GM21526 (cell line): ENCODE measurements at regions not wholly inside any gene's neighbourhood (a gene's known extent, or its start where the extent isn't known, plus 50 kb on each side); places are given as distances from the start of the nearest gene placed in this dataset.
"Not testable (repeated sequence)": the region's sequence is repeated elsewhere in the genome, so short reads cannot be mapped to it uniquely, and the experiment has no call there.

Experiments
- ATAC-seq: cut with Tn5 transposase; IDR thresholded peaks from one replicate; pipeline ENCODE4 v1.9.1; 2021; ENCODE audit warnings: moderate library complexity; ENCODE audit not compliant: unreplicated experiment, low FRiP score

DNA sequence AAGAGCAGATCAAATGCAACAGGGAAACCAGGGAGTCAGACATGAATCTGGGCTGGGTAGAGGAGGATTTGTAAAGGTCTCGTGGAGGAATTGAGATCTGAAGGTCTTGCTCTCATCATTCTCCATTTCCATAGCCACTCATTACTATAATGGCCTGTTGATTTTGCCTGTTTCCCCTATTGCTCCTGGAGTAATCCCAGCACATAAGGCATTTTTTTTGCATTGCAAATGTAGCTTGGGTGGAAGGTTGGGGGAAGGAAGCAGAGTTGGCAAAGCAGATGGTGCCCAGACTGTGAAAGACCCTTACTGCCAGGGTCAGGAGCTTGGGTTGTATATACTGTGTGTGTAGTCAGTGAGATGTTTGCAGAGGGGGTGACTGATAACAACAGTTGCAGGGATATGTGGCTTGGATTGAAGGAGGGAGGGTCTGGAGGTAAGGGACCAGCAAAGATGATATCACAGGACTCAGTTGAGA, 116.0 kb downstream of the TTC6 start:
- ATAC-seq: no peak

DNA sequence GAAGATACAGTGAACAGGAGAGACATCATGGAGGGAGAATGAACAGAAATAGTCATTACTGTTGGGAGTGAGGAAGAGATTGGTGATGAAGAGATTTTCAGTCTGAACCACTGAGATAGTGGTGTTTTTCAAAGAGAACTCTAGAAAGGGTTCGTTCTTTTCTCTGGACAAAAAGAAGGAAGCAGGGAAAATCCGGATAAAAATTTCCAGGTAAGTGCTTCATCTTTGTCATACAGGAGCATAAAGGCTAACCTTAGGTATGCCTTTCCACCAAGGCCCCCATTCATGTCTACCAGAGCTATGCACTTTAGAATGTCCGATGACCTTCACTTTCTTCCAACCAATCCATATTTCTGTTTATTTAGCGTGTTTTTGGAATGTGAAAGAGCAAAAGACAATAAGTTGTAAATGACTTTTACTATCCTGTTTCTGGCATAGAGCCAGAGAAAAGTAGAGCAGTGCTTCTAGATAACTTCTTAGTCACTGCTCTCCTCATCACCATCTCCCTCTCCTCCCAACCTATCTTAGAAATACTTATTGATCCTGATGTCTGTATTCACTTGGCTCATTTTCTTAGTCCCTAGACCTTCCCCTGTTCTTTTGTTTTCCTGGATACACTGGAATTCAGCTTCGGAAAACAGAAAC, 116.5 kb downstream of the TTC6 start:
- ATAC-seq: no peak

DNA sequence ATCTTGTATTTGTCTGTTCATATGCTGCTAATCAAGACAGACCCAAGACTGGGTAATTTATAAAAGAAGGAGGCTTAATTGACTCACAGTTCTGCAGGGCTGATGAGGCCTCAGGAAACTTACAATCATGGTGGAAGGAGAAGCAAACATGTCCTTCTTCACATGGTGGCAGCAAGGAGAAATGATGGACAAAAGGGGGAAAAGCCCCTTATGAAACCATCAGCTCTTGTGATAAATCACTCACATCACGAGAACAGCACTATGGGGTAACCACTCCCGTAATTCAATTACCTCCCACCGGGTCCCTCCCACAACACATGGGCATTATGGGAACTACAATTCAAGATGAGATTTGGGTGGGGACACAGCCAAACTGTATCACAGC, 117.0 kb downstream of the TTC6 start:
- ATAC-seq: not testable (repeated sequence)

DNA sequence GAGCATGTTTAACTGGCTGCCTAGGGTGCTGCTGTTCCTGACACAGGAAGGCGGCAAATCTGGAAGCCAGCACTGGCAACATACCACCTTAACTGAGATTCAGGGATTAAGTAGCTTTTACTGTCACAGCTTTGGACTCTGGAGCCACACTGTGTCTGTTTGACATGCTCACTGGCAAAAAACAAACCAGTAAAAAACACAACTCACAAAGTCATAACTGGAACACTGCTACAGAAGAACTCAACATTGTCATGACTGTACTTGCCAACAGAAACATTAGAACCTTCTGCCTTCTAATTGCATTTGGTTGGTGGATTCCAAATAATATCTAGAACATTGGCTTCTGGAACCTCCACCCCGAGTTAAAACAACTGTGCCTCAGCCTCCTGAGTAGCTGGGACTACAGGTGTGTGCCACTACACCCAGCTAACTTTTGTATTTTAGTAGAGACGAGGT, 117.6 kb downstream of the TTC6 start:
- ATAC-seq: no peak

DNA sequence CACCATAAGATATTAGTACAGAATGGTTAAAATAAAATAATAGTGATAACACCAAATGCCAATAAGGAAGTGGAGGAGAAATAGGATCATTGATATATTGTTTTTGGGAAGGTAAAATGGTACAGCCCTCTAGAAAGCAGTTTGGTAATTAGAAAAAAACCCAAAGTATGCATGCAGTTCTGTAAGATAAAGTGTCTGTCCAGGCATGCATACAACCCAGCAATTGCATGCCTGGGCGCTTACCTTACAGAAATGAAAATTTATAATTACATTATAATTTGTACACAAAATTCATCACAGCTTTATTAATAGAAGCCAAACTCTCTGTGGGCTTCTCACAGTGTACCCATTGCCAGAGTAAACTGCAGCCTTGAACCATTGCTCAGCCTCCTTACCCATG, 124.7 kb downstream of the TTC6 start:
- ATAC-seq: no peak

DNA sequence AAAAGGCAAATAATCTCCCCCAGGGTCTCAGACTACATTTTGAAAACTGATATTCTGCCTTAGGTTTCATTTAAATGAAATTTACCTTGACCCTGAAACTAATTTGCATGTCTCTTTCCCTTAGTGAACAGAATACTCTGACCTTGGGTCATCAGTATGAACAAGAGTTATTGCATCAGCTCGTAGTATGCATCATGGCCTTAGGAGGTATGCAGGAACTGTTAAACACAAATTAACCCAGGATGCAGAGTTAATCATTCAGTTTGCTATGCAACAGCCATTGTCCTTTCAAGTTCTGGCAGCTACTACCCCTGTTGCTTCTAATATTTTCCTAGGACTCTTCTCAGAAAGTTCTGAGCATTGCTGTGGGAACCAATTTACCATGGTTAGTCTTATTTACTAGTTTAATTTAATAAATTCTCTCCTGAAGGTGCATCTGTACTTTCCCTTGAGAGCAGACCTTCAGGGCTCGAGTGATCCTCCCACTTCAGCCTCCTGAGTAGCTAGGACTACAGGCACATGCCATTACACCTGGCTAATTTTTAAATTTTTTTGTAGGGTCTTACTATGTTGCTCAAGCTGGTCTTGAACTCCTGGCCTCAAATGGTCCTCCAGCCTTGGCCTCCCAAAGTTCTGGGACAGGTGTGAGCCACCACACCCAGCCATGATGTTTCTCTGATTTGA, 126.7 kb downstream of the TTC6 start:
- ATAC-seq: no peak

DNA sequence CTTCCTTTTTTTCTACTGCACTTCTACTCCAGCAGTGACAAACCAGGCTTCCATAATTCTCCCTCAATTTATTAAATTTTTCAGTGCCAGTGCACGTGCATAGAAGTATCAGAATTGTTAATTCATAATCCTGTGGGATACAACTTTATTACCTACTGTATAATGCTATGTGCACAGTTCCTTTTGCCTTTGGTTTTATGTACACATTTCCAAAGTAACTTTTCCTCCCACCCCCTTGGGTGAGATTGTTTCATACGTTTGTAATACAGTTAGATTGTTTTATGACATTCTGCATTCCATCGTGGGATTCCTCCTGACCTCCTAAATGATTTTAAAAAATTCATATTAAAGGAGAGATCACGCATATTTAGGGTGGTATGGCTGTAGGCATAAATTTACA, 128.1 kb downstream of the TTC6 start:
- ATAC-seq: no peak

DNA sequence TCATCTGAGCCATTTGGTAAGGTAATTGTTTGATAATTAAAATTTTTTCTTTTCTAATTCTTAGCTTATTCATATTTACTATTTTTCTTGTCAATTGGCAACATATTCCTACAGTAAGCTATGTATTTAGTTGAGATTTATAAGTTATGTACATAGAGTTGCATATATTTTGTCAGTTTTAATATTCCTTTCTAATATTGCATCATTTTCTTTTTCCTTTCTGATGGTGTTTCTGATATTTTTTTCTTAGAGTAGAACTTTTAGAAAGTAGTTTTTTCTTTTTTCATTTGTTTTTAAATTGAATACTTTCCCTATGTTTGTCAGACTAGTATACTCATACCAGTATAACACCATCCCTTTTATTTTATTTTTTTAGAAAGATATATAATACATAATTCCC, 131.3 kb downstream of the TTC6 start:
- ATAC-seq: no peak

DNA sequence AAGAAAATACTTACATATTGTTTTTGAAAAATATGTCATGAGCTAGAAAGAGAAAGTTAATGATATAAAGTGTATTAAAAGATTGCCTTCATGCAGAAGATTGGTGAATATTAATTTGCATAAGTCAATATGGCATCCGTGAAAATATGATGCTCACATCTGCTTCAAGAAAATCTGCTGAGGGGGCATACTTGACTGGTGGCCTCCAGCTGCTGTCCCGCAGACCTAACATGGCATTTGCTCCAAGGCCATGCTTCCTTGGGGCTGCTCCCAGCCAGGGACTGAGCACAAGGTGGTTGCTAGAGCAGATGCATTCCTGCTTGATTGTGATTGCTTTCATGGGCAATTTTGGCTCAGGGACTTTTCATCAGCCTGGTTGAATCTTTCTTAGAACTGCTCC, 133.8 kb downstream of the TTC6 start:
- ATAC-seq: no peak

DNA sequence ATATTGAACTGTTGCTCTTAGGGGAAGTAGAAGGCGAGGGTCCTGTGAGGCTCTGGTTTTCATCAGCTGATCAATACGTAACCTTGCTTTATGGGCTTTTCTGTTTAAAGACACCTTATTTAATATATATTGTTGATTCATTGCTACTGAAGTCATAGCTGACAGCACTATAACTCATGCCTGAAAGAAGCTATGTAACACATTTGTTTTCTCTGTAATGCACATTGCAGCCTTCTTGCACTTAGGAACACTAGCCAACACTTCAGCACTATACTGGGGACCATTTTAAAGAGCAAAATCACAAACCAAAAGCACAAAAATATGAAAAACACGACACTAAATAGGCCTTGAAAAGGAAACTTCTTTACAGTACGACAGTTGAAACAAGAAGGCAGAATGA, 135.7 kb downstream of the TTC6 start:
- ATAC-seq: no peak

DNA sequence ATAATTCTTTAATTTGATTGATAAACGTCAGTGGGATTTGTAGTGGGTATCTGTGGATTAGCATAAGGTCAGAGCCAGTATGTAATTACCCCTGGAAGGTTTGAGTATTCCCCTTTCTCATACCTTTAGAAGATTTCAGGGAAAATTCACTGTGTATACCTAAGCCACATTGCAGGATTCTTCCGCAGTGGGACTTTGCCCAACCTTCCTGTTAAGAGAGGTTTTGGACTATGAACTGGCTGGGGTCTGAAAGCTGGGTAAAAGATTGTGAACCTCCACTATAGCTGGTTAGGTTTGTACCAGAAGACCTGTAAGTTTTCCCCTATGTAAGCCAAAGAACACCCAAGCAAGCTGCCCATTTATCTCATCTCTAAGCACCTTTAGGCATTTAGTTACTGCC, 150.2 kb downstream of the TTC6 start:
- no peak for ATAC-seq

DNA sequence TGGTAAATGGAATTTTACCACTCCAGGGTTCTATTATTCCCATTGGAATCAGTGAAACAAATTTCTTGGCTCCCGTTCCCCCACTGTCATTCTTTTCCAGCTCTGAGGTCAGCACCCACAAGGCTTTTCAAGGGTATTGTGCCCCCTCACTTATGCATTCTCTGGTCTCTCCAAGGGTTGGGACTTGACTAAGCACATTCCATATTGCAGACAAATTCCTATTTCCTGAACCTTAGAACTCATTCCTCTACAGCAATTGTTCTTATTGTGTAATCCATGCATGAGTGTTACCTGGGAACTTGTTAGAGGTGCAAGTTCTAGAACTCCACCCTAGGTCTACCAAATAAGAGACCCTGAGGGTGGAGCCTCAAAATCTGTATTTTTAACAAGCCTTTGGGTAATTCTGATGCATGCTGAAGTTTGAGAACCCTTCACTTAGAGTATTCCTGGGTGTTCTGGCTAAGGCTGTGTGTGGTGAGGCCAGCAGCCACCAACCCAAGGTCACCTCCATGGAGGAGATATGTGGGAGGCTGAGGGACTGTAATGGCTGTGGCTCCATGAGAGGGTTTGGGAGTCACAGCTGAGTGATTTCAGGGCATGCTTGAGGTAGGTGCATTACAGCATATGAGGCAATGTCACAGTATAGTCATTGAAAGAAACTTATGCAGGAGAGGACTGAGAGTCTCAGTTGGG, 150.9 kb downstream of the TTC6 start:
- no peak for ATAC-seq

DNA sequence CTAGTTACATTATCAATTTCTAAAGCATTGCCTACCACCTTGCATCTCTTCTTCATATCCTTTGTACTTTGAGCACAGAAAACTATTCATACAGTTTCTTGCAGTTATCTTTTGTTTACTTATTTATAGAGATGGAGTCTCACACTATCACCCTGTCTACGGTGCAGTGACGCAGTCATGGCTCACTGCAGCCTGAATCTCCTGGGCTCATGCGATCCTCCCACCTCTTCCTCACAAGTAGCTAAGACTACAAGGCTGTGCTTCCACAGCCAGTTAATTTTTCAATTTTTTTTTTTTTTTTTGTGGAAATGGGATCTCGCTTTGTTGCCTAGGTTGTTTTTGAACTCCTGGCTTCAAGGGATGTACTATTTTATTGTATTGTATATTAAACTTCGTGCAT, 158.0 kb downstream of the TTC6 start:
- ATAC-seq: no peak

DNA sequence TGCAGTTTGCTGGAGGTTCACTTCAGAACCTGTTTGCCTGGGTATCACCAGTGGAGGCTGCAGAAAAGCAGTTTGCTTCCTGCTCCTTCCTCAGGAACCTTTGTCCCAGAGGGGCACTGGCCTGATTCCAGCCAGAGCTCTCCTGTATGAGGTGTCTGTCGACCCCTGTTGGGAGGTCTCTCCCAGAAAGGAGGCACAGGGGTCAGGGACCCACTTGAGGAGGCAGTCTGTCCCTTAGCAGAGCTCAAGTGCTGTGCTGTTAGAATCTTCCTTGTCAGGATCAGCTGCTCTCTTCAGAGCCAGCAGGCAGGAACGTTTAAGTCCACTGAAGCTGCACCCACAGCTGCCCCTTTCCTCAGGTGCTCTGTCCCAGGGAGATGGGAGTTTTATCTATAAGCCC, 164.8 kb downstream of the TTC6 start:
- ATAC-seq: not testable (repeated sequence)

DNA sequence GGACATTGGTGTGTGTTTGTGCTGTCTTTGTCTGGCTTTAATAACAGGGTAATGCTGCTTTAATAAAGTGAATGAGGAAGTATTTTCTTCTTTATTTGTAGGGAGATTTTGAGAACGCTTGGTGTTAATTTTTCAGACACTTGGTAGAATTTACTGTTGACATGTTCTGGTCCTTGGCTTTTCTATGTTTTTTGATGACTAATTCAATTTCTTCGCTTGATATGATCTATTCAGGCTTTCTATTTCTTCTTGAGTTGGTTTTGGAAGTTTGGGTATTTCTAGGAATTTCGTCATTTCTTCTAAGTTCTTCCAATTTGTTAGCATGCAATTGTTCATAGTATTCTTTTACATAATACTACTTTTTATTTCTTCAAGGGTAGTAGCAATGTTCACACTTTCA, 167.8 kb downstream of the TTC6 start:
- ATAC-seq: no peak

DNA sequence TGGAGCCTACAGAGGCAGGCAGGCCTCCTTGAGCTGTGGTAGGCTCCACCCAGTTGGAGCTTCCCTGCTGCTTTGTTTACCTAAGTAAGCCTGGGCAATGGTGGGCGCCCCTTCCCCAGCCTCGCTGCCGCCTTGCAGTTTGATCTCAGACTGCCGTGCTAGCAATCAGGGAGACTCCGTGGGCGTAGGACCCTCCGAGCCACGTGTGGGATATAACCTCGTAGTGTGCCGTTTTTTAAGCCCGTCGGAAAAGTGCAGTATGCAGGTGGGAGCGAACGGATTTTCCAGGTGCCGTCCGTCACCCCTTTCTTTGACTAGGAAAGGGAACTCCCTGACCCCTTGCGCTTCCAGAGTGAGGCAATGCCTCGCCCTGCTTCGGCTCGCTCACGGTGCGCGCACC, 176.9 kb downstream of the TTC6 start:
- not testable (repeated sequence) for ATAC-seq

DNA sequence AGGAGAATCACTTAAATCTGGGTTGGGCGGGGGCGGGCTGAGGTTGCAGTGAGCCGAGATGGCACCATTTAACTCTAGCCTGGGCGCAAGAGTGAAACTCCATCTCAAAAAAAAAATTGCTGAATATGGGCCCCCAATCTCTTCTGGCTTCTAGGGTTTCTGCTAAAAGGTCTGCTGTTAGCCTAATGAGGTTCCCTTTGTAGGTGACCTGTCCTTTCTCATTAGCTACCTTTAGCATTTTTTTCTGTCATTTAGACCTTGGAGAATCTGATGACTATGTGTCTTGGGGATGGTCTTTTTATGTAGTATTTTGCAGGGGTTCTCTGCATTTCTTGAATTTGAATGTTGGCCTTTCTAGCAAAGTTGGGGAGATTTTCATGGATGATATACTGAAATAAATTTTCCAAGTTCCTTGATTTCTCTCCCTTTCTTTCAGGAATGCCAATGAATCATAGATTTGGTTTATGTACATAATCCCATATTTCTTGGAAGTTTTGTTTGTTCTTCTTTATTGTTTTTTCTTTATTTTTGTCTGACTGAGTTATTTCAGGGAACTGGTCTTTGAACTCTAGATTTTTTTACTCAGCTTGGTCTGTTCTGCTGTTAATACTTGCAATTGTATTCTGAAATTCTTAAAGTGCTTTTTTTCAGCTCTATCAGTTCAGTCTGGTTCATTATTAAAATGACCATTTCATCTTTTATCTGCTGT, 181.5 kb downstream of the TTC6 start:
- ATAC-seq: no peak

DNA sequence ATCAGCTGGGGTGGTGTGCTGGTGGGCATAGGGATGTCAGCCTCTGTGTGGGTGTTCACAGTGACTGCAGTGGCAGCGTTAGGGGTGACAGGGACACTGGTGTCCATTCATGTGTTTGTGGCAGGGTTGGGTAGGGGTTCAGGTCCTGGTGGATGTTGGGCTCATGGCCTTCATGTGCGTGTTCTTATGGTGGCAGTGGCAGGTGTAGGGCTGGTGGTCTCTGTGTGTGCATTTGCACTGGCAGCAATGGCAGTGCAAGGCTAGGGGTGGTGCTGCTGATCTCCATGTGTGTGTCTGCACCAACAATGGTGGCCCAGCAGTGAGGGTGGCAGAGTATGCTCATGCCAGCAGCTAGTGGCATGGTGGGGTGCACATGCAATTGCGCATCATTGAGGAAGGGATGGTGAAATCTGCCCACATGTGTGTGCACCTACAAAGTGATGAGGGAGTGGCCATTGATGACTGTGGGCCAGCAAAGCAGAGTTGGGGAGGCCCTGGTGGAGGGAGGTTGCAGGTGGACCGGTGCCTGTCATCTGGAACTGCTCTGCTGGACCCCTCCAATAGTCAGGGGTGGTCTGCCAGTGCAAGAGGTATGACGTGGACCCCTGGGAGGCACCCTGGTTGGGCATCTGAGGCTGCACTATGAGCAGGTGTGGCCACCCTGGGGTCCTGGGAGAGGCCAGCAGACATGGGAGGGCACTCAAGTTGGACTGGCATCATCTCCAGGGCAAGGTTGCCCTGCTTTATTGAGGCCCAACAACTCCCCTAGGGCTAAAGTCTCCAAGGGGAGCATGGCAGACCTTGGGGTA, 182.9 kb downstream of the TTC6 start:
- ATAC-seq: no peak

DNA sequence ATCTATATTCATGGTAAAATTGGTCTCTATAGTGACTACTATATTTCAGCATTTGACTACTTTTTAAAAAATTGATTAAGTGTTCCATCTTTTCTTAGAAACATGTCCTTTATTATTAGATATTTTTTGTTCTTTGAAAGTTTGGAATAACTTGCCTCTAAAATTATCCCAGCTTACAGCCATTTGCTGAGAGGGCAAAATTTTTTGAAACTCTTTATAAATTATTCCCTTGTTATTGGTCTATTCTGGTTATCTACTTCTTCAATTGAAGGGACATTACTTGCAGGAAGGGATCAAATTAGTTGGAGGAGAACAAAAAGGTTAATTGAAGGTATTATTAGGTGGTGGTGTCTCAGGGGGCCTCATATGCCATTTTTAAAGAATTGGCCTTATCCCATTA, 184.1 kb downstream of the TTC6 start:
- no peak for ATAC-seq

DNA sequence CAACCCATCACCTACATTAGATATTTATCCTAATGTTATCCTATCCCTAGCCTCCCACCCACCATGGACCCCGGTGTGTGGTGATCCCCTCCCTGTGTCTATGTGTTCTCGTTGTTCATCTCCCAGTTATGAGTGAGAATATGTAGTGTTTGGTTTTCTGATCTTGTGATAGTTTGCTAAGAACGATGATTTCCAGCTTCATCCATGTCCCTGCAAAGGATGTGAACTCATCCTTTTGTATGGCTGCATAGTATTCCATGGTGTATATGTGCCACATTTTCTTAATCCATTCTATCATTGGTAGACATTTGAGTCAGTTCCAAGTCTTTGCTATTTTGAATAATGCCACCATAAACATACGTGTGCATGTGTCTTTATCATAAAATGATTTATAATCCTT, 185.3 kb downstream of the TTC6 start:
- ATAC-seq: not testable (repeated sequence)
